Peyer's patch (tissue), 4 donors: ENCODE measurements at regions not wholly inside any gene's neighbourhood (a gene's known extent, or its start where the extent isn't known, plus 50 kb on each side); places are given as distances from the start of the nearest gene placed in this dataset.

Experiments used
- POLR2A ChIP-seq, 2 donors: fragments of 450-650 bp; IDR thresholded peaks; one replicate each; pipeline ENCODE4 v1.5.1; 2017; ENCODE audit warnings: antibody characterized with exemption in 2 of 2, mild to moderate bottlenecking in 2 of 2, moderate library complexity in 2 of 2
- TF ChIP-seq, protein P1 (sequence below), 6 experiments: fragments of 450-650 bp in 4 of 6; fragments of 200-600 bp in 2 of 6; sonication (generic) in 1 of 6; IDR thresholded peaks; one replicate each; pipeline ENCODE4 v1.5.1; 2017 to 2019; ENCODE audit warnings: antibody characterized with exemption in 6 of 6, mild to moderate bottlenecking in 3 of 6, moderate library complexity in 1 of 6

DNA sequence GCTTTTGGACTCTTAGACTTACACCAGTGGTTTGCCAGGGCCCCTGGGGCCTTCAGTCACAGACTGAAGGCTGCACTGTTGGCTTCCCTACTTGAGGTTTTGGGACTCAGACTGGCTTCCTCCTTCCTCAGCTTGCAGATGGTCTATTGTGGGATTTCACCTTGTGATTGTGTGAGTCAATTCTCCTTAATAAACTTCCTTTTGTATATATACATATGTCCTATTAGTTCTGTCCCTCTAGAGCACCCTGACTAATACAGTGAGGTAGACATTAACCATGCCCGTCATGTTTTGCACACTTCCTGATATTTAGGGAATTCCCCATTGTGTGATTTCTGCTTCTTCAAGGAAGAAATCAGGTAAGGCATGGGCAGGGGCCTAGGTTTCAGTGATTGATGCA is 147.8 kb upstream of the CA10 start:
- no peak for TF ChIP-seq POLR2A (IDR thresholded peaks at IDR 0.05)
- TF ChIP-seq, protein P1, sequence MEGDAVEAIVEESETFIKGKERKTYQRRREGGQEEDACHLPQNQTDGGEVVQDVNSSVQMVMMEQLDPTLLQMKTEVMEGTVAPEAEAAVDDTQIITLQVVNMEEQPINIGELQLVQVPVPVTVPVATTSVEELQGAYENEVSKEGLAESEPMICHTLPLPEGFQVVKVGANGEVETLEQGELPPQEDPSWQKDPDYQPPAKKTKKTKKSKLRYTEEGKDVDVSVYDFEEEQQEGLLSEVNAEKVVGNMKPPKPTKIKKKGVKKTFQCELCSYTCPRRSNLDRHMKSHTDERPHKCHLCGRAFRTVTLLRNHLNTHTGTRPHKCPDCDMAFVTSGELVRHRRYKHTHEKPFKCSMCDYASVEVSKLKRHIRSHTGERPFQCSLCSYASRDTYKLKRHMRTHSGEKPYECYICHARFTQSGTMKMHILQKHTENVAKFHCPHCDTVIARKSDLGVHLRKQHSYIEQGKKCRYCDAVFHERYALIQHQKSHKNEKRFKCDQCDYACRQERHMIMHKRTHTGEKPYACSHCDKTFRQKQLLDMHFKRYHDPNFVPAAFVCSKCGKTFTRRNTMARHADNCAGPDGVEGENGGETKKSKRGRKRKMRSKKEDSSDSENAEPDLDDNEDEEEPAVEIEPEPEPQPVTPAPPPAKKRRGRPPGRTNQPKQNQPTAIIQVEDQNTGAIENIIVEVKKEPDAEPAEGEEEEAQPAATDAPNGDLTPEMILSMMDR (IDR thresholded peaks at IDR 0.05): no peak
